Activated T-cell treated with anti-CD3 and anti-CD28 coated beads for 24 hours (primary cell): ENCODE measurements at regions not wholly inside any gene's neighbourhood (a gene's known extent, or its start where the extent isn't known, plus 50 kb on each side); places are given as distances from the start of the nearest gene placed in this dataset.

ENCODE experiments used
- DNase-seq: peaks from one replicate; pipeline ENCODE4 v3.0.0-alpha.2; 2020; ENCODE audit warnings: low read depth

GRCh38 chr1:48054232-48054631, 57.0 kb upstream of the TRABD2B start:
- DNase-seq, result no peak

GRCh38 chr1:48052923-48053291, 55.7 kb upstream of the TRABD2B start:
- no peak for DNase-seq

DNA sequence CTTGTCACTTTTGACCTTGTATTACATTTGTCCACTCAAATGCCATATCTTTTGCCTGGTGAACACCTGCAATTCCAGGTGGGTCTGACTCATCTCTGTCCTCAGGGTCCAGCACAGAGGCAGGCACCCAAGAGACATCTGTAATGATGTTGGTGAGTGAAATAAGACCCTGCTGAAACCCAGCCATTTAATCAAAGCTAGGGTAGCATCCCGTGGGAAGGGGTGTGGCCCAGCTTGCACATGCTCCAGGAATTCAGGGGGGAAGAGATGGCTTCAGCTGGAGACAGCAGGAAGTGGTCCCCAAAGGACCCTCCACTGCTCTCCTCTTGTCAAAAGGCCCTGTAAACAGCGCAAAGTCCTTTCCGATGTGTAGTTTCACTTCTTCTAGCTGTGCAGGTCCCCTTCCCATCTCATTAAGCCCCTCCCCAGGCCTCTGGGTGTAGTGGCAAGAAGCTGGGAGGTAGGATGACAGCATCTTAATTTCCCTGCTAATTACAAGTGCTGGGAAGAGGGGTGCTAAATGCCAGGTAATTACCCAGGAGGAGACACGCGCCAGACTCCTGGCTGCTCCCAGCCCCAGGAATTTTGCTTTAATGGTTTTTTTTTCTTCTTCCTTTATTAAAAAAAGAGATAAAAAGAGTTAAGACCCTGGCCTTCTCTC, 54.4 kb upstream of the TRABD2B start:
- DNase-seq, result no peak

DNA sequence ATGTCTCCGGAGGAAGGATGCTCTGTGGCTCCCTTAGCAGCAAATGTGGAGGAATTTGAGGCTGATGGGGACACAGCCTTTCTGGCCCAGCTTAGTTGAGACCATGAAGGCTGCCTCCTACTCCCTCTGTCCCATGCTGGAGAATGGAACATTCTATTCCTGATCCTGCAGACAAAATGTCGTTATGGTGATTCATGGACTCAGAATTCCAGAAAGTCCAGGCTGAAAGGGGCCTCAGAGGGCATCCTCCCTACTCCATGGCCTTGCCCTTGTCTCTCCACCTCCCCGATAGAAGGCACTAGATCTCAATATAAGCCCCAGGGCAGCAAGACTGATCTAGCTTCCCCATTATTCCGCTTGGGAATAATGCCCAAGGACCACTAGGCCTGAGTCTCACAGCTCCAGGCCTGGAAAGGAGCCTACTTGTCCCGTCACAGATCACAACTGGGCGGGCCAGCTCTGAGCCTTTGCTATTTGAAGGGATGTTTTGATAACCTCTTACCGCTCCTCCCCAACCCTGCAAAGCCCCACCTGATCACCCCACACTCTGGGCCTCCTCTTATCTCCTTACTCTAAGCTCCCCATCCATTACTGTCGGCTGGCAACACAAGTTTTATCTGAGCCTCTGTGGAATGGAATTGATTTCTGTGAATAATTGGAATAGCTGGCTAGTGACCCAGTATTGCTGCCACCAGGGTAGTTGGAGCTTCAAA, 52.8 kb upstream of the TRABD2B start:
- no peak for DNase-seq

GRCh38 chr1:48048980-48049379, 51.8 kb upstream of the TRABD2B start:
- no peak for DNase-seq

DNA sequence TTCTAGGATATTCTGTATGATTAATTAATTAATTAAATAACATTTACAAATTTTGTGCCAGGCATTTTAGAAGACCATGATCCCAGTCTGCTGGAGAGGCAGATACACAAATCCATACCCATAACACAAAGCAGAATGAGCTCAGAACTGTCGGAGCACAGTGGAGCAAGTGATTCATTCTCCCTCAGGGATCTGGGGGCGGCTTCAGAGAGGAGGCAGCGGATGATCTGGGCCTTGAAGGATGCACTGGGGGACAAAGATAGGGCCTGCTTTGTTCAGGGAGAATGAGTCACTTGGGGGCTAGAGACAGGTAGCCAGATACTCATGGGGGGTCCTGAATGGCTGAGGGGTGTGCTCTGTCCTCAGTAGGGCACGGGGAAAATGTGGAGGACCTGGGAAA, 50.9 kb upstream of the TRABD2B start:
- DNase-seq, result no peak

- no peak for DNase-seq
Observed at GRCh38 chr1:48047116-48047515, 49.9 kb upstream of the TRABD2B start.
